Renal cortical epithelial cell (primary cell): ENCODE measurements at regions not wholly inside any gene's neighbourhood (a gene's known extent, or its start where the extent isn't known, plus 50 kb on each side); places are given as distances from the start of the nearest gene placed in this dataset.
"Not testable (repeated sequence)": the region's sequence is repeated elsewhere in the genome, so short reads cannot be mapped to it uniquely, and the experiment has no call there.

Experiments used
- DNase-seq: peaks from one replicate; pipeline ENCODE4 v3.0.0-alpha.2; 2011; ENCODE audit warnings: low read depth

DNA sequence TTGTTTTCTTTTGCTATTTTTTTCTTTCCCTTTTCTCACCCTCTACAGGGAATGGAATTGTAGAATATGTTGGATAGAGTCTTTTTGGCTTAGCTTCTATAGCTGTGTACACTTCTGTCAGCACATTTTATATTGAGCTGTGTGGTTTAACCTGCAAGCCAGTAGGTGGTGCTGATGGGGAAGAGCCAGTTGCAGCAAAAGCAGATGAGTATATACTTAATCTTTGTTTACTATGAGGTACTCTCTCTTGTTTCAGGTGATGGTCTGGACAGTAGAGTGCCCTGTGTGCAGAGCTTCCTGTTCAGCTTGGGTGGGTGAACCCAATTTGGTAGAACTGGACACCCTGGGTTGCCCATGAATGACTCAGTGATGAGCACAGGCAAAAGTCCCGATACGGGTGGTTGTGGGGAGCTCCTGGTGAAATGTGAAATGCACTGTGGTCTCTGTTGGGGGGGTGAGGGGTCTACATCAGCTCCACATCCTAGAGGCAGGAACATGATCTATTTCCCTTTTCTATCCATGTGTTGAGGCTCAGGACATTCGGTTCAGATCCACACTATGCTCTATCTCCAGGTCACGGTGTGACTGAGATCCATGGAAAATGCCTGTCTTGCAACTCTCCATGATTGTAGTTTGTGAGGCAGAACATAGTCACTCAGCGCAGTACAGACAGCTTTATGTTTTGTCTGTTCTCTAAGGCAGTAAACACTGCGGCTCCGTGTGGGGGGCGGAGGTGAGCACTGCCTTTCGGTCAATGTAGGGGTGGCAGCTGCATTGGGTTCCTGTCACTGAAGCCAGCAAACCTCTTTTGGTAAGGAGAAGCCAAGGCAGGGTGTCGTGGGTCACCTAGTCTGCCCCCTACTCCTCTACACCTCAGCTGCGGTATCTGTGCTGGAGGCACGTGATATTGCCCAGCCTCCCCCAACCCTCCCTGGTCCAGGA, 353.2 kb downstream of the PRR16 start:
- DNase-seq = no peak

GRCh38 chr5:120818128-120818527, 354.0 kb downstream of the PRR16 start:
- no peak for DNase-seq

DNA sequence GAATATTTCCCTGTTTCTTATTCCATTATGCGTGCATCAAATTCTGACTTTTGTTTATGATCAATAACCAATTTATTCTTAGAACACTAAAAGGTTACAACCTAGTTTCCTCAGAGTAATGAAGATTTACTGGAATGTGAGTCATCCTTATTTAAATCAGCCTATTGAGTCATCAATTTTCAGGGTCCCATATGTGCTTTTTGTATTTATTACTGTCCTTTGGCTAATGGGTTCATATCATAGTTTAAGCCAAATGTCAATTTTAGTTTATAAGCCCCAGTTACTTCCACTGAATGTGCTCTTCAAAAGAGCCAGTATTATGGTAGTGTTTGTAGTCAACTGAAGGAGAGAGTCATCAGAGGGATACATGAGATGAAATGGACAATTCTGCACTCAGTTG, 359.2 kb downstream of the PRR16 start:
- no peak for DNase-seq

GRCh38 chr5:120831646-120832045, 367.5 kb downstream of the PRR16 start:
- not testable (repeated sequence) for DNase-seq

DNA sequence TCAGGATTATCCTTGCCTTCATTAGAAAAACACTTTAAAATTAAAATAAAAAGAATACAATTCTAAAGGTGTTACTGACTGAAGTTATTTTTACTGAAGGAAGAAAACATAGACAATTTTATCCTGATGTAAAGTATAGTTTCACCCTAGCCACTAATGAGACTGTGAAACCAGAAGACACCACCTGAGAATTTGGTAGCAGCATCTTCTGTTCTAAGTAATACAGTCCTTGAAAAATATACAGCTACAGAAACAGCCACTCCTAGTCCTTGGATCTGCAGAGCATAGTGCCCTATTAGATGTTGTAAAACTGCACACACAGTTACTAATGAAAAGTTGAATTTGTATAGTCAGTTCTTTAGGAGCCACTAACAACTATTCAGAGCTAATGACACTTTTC, 377.7 kb downstream of the PRR16 start:
- DNase-seq = no peak

DNA sequence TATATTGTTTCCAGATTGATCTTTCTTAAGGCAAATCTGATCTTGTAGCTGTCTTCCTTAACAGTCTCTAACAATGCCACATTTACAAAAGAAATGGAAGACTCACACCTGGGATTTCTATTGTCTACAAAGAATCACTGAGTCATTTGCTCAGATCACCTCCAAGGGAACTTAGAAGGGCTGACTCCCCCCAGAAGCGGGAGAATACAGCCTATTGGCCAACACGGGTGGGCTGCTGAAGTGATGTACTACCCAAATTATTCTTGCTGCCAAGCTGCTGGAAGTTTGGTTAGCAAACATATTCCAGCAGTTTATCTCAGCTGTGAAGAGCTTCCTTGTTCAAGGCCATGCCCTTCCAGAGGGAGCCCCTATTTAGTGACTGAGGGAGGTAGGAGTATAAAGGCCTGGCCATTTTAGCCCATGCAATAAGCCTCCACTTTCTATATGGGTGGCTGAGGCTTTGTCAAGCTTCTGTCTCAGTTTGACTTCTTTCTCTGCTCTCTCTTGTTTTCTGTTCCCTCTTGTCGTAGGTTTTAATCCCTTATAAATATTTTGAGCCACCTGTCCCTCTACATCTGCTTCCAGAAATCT, 379.4 kb downstream of the PRR16 start:
- no peak for DNase-seq

GRCh38 chr5:120848883-120849282, 384.8 kb downstream of the PRR16 start:
- DNase-seq = peak; percentile 7

DNA sequence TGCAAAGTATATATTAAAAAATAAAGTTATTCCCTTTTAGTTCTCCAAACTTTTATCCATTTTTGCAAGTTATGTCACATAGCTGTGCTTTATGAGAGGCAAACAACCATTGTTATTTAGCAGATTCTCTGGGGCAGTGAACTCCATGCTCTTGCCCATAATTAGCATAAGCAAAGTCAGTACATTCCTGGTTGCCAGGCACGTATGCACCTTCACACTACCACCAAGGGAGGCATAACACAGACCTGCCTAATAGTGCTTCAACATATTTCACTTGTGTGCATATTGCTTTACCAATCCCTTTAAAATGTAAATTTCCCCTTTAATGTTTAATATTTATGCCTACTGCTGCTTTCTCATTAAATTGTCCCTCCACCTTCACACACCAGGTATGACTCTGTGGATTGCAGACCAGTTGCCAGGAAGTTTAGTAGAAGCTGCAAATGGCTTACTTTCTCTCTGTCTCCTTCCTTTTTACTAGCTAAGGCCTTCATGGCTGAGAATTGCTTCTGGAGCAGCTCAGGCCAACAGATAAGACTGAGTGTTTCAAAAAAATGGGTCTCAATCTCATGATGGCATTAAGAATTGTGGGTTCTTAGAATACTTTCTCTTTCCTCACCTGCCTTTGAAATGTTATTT, 388.2 kb downstream of the PRR16 start:
- DNase-seq = peak; percentile 45

DNA sequence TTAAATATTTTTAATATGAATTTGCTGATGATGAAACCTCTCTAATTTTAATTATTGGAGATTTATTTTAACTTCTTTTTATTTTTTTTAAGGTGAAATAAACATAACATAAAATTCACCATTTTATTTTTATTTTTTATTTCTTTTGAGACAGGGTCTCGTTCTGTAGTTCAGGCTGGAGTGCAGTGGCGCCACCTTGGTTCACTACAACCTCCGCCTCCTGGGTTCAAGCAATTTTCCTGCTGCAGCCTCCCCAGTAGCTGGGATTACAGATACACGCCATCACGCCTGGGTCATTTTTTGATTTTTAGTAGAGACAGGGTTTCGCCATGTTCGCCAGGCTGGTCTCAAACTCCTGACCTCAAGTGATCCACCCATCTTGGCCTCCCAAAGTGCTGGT, 402.9 kb downstream of the PRR16 start:
- DNase-seq = no peak

GRCh38 chr5:120869831-120870230, 405.7 kb downstream of the PRR16 start:
- DNase-seq = no peak

DNA sequence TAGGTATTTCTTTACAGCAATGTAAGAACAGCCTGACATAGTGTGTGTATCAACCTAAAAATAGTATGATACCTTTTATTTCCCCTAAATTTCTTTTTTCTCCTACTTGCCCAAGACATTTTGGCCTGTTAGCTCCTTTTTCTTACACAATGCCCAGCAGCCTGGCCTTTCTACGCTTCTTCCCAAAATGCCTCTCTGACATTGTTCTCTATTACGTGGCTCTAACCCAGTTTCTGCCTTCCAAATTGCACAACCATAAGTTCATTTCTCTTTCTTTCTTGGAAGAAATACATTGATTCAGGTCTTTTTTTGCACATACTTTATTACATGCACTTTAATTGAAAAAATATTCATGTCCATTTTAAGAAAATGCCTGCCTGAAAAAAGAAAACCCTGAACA, 408.2 kb downstream of the PRR16 start:
- DNase-seq = no peak

DNA sequence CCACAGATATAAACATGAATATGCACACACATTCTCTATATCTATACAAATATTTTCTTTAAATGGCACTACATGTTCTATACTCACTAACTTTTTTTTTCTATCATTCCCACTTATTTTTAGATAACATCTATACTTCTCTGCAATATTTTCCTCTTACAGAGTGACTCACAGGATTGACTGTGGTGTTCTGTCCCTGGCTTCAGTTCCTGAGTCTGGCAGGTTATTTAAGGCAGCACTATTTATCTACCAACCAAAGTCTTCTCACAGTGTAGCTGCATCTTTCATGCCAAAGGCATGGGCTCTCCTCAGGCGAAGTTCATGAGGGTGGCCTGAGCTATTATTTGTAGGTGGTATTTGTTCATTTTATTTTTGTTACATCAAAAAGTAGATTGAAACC, 409.0 kb downstream of the PRR16 start:
- no peak for DNase-seq

DNA sequence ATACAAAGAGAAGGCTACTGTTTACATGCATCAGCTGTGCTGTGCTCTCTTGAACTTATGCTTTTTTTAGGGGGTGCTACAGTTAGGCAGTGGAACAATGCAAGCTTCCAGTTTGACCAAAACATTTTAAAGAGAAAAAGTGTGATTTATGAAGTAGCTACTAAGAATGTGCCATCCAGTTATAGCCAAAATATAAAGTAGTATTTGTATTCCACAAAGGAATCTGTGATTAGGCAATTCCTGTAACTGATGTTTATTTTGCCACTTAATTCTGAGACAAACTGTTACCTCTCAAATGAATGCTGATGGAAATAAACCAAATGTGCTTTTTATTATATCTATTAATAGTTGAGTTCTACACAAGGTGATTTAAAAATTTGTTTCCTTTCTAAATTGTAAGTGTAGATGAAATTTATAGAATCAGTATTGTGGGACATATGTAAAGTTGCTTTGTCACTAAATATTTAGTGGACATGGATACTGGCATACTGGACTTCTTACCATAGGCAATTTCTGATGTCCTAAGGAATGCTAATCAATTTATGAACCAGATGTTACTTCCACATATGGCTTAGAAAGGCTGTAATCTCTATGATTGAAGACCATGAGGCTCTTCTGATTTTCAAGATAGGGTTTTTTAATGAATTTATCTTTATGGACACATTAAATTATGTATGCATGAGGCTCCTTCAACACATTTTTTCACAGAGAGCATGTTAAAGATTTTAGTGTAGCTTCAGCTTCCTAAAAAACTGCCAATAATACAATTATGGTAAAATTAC, 410.2 kb downstream of the PRR16 start:
- DNase-seq = peak; percentile 4

DNA sequence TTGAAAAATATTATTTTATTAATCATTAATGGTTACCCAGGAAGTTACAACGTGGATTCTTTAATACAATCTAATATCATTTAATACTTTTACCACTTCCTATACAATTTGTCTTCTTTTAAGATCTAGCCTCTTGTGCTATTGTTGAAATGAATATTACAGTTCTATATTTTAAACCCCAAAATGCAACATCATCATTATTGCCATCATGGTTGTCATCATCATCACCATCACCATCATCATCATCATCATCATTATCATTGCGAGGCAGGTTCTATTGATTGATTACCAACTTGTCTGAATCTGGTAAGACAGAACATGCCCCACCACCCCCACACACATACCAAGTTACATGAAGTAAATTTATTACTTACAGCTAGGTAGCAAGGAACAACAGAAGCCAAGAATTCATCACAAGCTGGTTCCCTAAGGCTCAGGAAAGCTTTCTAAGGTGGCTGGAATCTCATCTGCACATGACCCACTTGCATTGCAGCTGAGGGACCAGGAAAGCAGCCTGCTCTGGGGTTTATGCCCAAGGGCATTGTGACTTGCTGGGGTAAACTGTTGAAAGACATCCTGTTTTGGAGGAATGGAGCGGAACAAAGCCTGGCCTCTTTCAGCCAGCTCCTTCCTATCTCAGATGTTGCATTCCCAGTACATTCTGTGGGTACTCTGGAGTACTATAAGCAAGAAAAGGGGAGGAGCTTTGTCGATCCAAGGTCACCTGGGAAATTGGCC, 418.1 kb downstream of the PRR16 start:
- peak; percentile 29 for DNase-seq

GRCh38 chr5:120886351-120886860, 422.3 kb downstream of the PRR16 start:
- no peak for DNase-seq

DNA sequence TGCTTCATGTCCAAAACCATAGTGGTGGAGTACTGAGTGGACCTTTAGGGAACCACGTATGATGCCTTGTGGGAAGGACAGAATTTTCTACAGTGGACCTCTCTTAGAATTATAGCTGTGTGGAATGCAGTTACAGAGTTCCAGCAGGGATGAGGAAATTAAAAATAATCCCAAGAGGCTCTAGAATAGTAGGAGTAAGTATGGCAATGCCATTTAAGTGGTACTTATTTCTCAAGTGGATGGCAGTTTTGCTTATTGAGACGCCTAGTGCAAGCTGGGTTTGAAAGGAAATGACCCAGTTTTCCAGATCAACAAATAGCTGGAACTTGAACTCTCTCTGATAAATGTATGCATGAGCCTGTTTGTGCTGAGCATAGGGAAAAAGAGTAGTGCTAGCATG, 431.6 kb downstream of the PRR16 start:
- no peak for DNase-seq

- peak; percentile 74 for DNase-seq
Observed at GRCh38 chr5:120901199-120901598, 437.1 kb downstream of the PRR16 start.

GRCh38 chr5:120907953-120908352, 443.9 kb downstream of the PRR16 start:
- DNase-seq = no peak

DNA sequence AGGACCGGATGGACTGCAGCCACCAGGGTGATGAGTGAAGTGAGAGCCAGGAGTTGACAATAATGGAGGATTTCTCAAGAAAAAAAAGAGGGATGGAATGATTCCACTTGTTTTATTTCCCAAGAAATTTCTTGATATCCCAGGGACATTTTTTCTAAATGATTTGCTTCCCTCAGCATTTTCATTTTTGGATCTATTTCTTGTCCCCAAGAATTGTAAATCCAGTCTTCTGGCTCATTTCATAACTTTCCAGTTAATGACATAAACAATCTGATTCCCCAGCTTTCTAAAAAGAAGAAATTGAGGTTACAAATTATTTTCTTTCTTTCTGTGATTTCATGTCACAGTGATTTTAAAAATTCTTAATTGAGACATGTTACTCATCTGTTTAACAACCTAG, 446.5 kb downstream of the PRR16 start:
- no peak for DNase-seq

- no peak for DNase-seq
Observed at GRCh38 chr5:120913396-120913795, 449.3 kb downstream of the PRR16 start.

- no peak for DNase-seq
Observed at GRCh38 chr5:120917214-120917758, 453.2 kb downstream of the PRR16 start.
